Progenitor cell of endocrine pancreas (in vitro differentiated cells): ENCODE measurements at regions not wholly inside any gene's neighbourhood (a gene's known extent, or its start where the extent isn't known, plus 50 kb on each side); places are given as distances from the start of the nearest gene placed in this dataset.

Experiments used
- DNase-seq: peaks from one replicate; pipeline ENCODE4 v3.0.0; 2021; ENCODE audit warnings: low spot score; ENCODE audit not compliant: unreplicated experiment
- H3K27ac Mint-ChIP-seq: 2 replicates; pipeline ENCODE4 v1.8.0; 2021; ENCODE audit warnings: mild to moderate bottlenecking, moderate library complexity, mixed read lengths
- H3K27me3 Mint-ChIP-seq: 2 replicates; pipeline ENCODE4 v1.8.0; 2021; ENCODE audit warnings: mixed read lengths
- H3K36me3 Mint-ChIP-seq: 2 replicates; pipeline ENCODE4 v1.8.0; 2022; ENCODE audit warnings: mixed read lengths; ENCODE audit not compliant: insufficient read depth
- H3K4me1 Mint-ChIP-seq: 2 replicates; pipeline ENCODE4 v1.8.0; 2021; ENCODE audit warnings: low read depth, mixed read lengths
- H3K4me3 Mint-ChIP-seq: 2 replicates; pipeline ENCODE4 v1.8.0; 2021; ENCODE audit warnings: low read depth, mild to moderate bottlenecking, moderate library complexity, mixed read lengths
- H3K9me3 Mint-ChIP-seq: 2 replicates; pipeline ENCODE4 v1.8.0; 2021; ENCODE audit warnings: low read depth, mixed read lengths
- TF ChIP-seq, protein P1 (sequence below): fragments of 200-600 bp; sonication (generic); IDR thresholded peaks from one replicate; pipeline ENCODE4 v1.5.0; 2021; ENCODE audit warnings: antibody characterized with exemption, mild to moderate bottlenecking; ENCODE audit not compliant: unreplicated experiment

DNA sequence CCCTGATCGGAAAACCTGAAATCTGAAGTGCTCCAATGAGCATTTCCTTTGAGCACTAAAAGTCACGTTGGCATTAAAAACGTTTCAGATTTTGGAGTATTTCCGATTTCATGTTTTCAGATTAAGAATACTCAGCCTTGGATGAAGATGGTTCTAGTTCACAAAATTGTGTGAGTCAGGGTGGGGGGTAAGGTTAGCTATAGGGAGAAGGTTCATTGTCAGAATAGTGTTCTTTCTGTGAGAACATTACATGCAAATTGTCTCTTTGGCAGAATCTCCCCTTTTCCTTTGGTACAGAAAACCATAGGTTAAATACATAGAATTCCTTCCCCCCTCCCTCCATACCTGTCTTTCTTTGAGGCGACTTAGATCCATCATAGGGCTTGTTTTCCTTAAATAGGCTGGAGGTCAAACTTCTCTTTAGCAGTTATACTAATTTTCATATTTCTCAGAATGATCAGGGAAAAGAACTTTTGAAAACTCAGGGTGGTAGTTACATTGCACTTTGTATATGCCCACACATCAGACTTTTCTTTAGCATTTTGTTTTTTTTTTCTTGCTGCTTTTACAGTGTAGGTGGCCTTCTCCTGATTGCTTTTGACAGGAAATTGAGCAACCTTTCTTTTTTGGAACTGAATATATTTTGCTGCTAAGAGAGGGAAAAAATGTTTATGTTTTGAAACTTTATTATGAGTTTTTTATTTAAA is 503.5 kb downstream of the PCNX1 start:
- peaks cover 4% of the 10 kb centered on the region for H3K9me3 Mint-ChIP-seq
- peaks cover 4% of the 10 kb centered on the region for H3K4me1 Mint-ChIP-seq
- DNase-seq, result no peak
- TF ChIP-seq, protein P1, sequence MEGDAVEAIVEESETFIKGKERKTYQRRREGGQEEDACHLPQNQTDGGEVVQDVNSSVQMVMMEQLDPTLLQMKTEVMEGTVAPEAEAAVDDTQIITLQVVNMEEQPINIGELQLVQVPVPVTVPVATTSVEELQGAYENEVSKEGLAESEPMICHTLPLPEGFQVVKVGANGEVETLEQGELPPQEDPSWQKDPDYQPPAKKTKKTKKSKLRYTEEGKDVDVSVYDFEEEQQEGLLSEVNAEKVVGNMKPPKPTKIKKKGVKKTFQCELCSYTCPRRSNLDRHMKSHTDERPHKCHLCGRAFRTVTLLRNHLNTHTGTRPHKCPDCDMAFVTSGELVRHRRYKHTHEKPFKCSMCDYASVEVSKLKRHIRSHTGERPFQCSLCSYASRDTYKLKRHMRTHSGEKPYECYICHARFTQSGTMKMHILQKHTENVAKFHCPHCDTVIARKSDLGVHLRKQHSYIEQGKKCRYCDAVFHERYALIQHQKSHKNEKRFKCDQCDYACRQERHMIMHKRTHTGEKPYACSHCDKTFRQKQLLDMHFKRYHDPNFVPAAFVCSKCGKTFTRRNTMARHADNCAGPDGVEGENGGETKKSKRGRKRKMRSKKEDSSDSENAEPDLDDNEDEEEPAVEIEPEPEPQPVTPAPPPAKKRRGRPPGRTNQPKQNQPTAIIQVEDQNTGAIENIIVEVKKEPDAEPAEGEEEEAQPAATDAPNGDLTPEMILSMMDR, result no peak
- H3K27ac Mint-ChIP-seq, result no peak overlapping the region
- no peaks in the 10 kb centered on the region for H3K27me3 Mint-ChIP-seq
- H3K4me3 Mint-ChIP-seq, result no peak overlapping the region
- H3K36me3 Mint-ChIP-seq, result peaks cover 14% of the 10 kb centered on the region

DNA sequence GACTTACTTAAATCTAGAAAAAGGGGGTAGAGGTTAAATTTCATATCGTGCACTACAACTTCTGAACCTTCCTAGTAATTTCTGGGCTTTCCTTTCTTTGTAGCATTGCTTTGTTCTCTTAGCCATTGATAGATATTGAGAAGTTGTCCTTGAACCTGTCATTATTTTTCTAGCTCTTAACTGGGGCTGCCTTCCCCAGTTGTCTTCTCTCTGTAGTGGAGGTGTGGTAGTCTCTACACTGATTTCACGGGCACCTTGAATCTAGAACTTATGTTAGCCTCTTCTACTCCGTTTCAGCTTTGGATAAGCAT is 504.0 kb downstream of the PCNX1 start:
- Mint-ChIP-seq H3K4me3 (no peak overlapping the region), H3K36me3 (peaks cover 12% of the 10 kb centered on the region), H3K27ac (no peak overlapping the region), H3K4me1 (peaks cover 2% of the 10 kb centered on the region), H3K9me3 (peaks cover 4% of the 10 kb centered on the region), H3K27me3 (no peaks in the 10 kb centered on the region)
- no peak for DNase-seq
- TF ChIP-seq, protein P1, result no peak

DNA sequence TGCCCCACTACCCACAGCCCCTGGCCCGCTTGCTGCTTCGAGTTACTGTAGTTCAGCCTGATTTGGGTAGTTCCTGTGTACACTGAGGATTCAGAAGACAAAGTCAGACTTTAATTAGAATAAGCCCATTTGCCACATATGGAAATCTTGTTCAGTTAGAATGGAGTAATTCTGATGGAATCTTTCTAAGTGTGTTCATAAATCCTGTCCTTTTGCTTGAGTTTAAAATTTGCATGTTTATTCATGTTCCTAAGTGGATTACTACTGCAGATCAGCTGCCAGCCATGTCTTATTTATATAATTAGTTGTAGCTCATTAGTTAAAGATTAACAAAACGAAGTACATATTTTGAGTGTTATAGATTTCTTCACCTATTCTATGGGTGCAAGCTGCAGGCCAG is 504.5 kb downstream of the PCNX1 start:
- TF ChIP-seq, protein P1, result no peak
- peaks cover 2% of the 10 kb centered on the region for H3K4me1 Mint-ChIP-seq
- peaks cover 4% of the 10 kb centered on the region for H3K9me3 Mint-ChIP-seq
- no peak overlapping the region for H3K4me3 Mint-ChIP-seq
- H3K27me3 Mint-ChIP-seq, result no peaks in the 10 kb centered on the region
- no peak for DNase-seq
- peaks cover 12% of the 10 kb centered on the region for H3K36me3 Mint-ChIP-seq
- no peak overlapping the region for H3K27ac Mint-ChIP-seq

DNA sequence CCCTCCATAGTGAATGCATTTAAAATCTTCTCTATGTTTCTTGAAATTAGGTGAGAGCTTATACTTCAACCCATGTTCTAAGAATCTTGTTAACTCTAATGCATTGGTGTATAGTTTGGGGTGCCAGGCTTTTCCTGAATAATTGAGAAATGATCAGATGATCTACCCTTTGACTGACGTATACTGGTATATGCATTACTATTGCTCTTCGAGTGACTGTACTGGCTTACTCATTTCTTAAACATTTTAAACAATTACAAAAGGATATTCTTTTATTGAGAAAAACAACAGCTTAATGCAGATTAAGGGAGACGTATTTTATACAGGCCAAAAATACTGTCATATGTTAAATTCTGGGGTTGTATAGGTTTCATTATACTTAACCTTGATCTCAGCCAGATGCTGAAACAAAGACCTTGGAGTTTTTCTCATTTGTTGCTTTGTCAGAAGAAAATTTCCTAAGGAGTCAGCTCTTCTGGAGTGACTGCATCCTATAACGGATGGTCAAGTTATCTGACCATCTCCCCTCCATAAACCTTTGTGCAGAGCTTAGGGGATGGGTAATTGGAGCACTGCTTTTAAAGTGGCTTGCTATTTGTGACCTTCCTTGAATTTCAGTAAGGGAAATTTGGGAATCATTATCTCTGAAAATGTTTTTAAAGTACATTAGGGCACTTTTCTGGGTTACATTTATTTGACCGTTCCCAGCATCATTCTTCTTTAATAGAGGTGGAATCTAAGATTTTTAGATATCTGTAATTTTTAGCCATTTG is 507.6 kb downstream of the PCNX1 start:
- DNase-seq, result no peak
- Mint-ChIP-seq H3K4me3 (no peak overlapping the region), H3K27ac (no peak overlapping the region), H3K4me1 (peaks cover 2% of the 10 kb centered on the region), H3K27me3 (no peaks in the 10 kb centered on the region), H3K36me3 (peaks cover 15% of the 10 kb centered on the region), H3K9me3 (peaks cover 4% of the 10 kb centered on the region)
- TF ChIP-seq, protein P1, result no peak

DNA sequence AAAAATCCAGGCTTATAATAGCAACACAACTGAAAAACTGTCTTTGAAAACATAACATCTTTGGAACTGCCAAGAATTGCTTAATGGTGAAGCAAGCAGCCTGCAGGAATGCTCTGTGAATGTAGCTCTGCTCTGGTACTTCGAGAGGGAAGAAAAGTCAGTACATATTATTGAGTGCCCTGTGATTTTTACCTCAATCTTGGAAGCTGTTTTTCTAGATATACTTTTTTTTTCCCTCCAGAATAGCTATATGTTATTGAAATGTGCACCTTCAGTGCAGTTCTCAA is 508.1 kb downstream of the PCNX1 start:
- no peaks in the 10 kb centered on the region for H3K27me3 Mint-ChIP-seq
- no peak for DNase-seq
- peaks cover 4% of the 10 kb centered on the region for H3K9me3 Mint-ChIP-seq
- TF ChIP-seq, protein P1, result no peak
- peaks cover 2% of the 10 kb centered on the region for H3K4me1 Mint-ChIP-seq
- peaks cover 15% of the 10 kb centered on the region for H3K36me3 Mint-ChIP-seq
- no peak overlapping the region for H3K4me3 Mint-ChIP-seq
- H3K27ac Mint-ChIP-seq, result no peak overlapping the region
